ENCODE measurements at regions not wholly inside any gene's neighbourhood (a gene's known extent, or its start where the extent isn't known, plus 50 kb on each side); places are given as distances from the start of the nearest gene placed in this dataset.

DNA sequence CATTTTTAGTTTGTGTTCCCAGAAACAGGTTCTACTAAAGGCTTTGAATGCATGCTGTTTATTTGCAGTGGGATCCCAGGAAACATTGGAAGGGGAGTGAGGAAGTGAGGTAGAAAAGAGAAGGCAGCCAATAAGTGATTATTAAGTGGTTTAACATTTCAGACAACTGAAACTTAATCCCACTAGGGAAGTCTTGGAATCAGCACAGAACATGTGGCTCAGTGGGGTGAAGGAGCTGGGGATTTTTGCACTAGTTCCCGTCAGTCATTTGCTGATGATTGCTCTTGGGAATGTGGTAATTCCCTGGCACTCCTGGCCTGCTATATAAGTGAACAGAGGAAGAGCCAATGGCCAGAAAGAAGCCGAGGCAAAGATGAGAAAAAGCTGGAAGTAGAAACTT lies 1053.0 kb upstream of the IGFBP7 start:
- Histone ChIP-seq H3K27me3 (ENCODE audit: control insufficient read depth, insufficient read depth, low read length) (no peaks in the 10 kb centered on the region), H3K4me1 (ENCODE audit: control insufficient read depth, insufficient read depth, low read length) (no peaks in the 10 kb centered on the region), H3K9me3 (ENCODE audit: control insufficient read depth, insufficient read depth, low read length) (no peaks in the 10 kb centered on the region), H3K4me3 (ENCODE audit: low read length) (no peak overlapping the region), H3K36me3 (ENCODE audit: control insufficient read depth, insufficient read depth, low read length) (no peaks in the 10 kb centered on the region), H3K27ac (ENCODE audit: low read length) (no peak overlapping the region)
- H3K27ac Mint-ChIP-seq: no peak overlapping the region
- H3K4me3 Mint-ChIP-seq: no peak overlapping the region
- DNase-seq: no peak
- 83% methylated on average over 2 of the region's 2 CpGs for WGBS (ENCODE audit: insufficient coverage)
- TF ChIP-seq, protein P1, sequence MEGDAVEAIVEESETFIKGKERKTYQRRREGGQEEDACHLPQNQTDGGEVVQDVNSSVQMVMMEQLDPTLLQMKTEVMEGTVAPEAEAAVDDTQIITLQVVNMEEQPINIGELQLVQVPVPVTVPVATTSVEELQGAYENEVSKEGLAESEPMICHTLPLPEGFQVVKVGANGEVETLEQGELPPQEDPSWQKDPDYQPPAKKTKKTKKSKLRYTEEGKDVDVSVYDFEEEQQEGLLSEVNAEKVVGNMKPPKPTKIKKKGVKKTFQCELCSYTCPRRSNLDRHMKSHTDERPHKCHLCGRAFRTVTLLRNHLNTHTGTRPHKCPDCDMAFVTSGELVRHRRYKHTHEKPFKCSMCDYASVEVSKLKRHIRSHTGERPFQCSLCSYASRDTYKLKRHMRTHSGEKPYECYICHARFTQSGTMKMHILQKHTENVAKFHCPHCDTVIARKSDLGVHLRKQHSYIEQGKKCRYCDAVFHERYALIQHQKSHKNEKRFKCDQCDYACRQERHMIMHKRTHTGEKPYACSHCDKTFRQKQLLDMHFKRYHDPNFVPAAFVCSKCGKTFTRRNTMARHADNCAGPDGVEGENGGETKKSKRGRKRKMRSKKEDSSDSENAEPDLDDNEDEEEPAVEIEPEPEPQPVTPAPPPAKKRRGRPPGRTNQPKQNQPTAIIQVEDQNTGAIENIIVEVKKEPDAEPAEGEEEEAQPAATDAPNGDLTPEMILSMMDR (IDR thresholded peaks at IDR 0.05): no peak
- H3K9me3 Mint-ChIP-seq: peaks cover 6 to 7% of the 10 kb centered on the region in 2 donors
- no peaks in the 10 kb centered on the region for H3K4me1 Mint-ChIP-seq
- H3K36me3 Mint-ChIP-seq: no peaks in the 10 kb centered on the region
- ATAC-seq: no peak
- intact Hi-C loops (cut with micrococcal nuclease): no loop called here
- H3K27me3 Mint-ChIP-seq (ENCODE audit: low read depth in 2 of 2): no peaks in the 10 kb centered on the region

DNA sequence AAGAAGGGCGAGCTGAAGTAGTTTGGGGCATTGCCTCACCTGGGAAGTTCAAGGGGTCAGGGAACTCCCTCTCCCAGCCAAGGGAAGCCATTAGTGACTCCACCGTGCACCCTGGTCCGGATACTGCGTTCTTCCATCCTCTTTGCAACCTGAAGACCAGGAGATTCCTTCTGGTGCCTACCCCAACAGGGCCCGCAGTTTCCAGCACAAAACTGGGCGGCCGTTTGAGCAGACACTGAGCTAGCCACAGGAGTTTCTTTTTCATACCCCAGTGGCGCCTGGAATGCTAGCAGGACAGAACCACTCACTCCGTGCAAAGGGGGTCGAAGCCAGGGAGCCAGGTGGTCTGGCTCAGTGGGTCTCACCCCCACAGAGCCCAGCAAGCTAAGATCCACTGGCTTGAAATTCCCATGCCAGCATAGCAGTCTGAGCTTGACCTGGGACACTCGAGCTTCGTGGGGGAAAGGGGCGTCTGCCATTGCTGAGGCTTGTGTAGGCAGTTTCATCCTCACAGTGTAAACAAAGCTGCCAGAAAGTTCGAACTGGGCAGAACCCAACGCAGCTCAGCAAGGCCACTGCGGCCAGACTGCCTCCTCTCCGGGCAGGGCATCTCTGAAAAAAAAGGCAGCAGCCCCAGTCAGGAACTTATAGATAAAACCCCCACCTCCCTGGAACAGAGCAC lies 1039.4 kb upstream of the IGFBP7 start:
- intact Hi-C loops (cut with micrococcal nuclease): no loop called here
- ATAC-seq (no peak), DNase-seq (no peak)
- H3K27ac Mint-ChIP-seq: no peak overlapping the region
- H3K27me3 Mint-ChIP-seq (ENCODE audit: low read depth in 2 of 2): no peaks in the 10 kb centered on the region
- Histone ChIP-seq H3K4me1 (ENCODE audit: control insufficient read depth, insufficient read depth, low read length) (no peaks in the 10 kb centered on the region), H3K36me3 (ENCODE audit: control insufficient read depth, insufficient read depth, low read length) (no peaks in the 10 kb centered on the region), H3K9me3 (ENCODE audit: control insufficient read depth, insufficient read depth, low read length) (no peaks in the 10 kb centered on the region), H3K4me3 (ENCODE audit: low read length) (no peak overlapping the region), H3K27ac (ENCODE audit: low read length) (no peak overlapping the region), H3K27me3 (ENCODE audit: control insufficient read depth, insufficient read depth, low read length) (no peaks in the 10 kb centered on the region)
- no peak overlapping the region for H3K4me3 Mint-ChIP-seq
- TF ChIP-seq, protein P1 (IDR thresholded peaks at IDR 0.05): no peak
- 89% methylated on average over 17 of the region's 17 CpGs for WGBS (ENCODE audit: insufficient coverage)
- peaks cover 16 to 17% of the 10 kb centered on the region in 2 donors for H3K9me3 Mint-ChIP-seq
- H3K4me1 Mint-ChIP-seq: no peaks in the 10 kb centered on the region
- no peaks in the 10 kb centered on the region for H3K36me3 Mint-ChIP-seq

DNA sequence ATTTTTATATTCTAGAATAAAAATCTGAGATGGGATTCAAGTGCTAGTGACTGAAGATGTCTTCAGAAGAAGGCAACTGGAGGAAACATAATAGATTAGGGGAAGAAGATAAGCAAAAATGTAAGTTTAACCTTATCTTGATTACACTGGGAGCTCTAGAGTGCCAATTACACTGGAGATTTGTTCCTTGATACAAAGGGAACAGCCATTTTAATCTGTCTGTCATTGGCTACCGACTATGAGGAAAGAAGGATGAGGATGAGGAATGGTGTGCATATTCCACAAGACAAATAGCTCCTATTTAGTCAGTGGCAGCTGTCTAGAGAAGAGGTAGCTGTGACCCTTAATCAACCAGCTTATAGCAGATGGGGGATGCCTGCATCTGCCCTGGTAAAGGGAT lies 1034.5 kb upstream of the IGFBP7 start:
- WGBS (ENCODE audit: insufficient coverage): 100% methylated on average over 1 of the region's 1 CpG
- no peak for ATAC-seq
- Mint-ChIP-seq H3K36me3 (no peaks in the 10 kb centered on the region), H3K9me3 (peaks cover 10 to 17% of the 10 kb centered on the region in 2 donors), H3K27me3 (ENCODE audit: low read depth in 2 of 2) (no peaks in the 10 kb centered on the region), H3K4me3 (no peak overlapping the region), H3K4me1 (no peaks in the 10 kb centered on the region), H3K27ac (no peak overlapping the region)
- H3K27me3 ChIP-seq (ENCODE audit: control insufficient read depth, insufficient read depth, low read length): no peaks in the 10 kb centered on the region
- H3K4me3 ChIP-seq (ENCODE audit: low read length): no peak overlapping the region
- H3K9me3 ChIP-seq (ENCODE audit: control insufficient read depth, insufficient read depth, low read length): no peaks in the 10 kb centered on the region
- H3K4me1 ChIP-seq (ENCODE audit: control insufficient read depth, insufficient read depth, low read length): no peaks in the 10 kb centered on the region
- H3K36me3 ChIP-seq (ENCODE audit: control insufficient read depth, insufficient read depth, low read length): no peaks in the 10 kb centered on the region
- H3K27ac ChIP-seq (ENCODE audit: low read length): no peak overlapping the region
- TF ChIP-seq, protein P1 (IDR thresholded peaks at IDR 0.05): no peak
- DNase-seq: no peak
- intact Hi-C loops (cut with micrococcal nuclease): no loop called here

Data from natural killer cell (primary cell).